Type B pancreatic cell (in vitro differentiated cells): ENCODE measurements at regions not wholly inside any gene's neighbourhood (a gene's known extent, or its start where the extent isn't known, plus 50 kb on each side); places are given as distances from the start of the nearest gene placed in this dataset.

Source experiments
- DNase-seq: peaks from one replicate; pipeline ENCODE4 v3.0.0; 2021; ENCODE audit warnings: mixed read lengths; ENCODE audit not compliant: unreplicated experiment; ENCODE audit errors: extremely low spot score
- H3K27ac Mint-ChIP-seq: 2 replicates; pipeline ENCODE4 v1.8.0; 2021; ENCODE audit warnings: mild to moderate bottlenecking, mixed read lengths
- H3K27me3 Mint-ChIP-seq: 2 replicates; pipeline ENCODE4 v1.8.0; 2021; ENCODE audit warnings: mixed read lengths
- H3K36me3 Mint-ChIP-seq: 2 replicates; pipeline ENCODE4 v1.8.0; 2021; ENCODE audit warnings: mixed read lengths
- H3K4me1 Mint-ChIP-seq: one replicate; pipeline ENCODE4 v1.8.0; 2021; ENCODE audit warnings: mixed read lengths; ENCODE audit not compliant: unreplicated experiment
- H3K4me3 Mint-ChIP-seq: 2 replicates; pipeline ENCODE4 v1.8.0; 2021; ENCODE audit warnings: mild to moderate bottlenecking, mixed read lengths
- H3K9me3 Mint-ChIP-seq: 2 replicates; pipeline ENCODE4 v1.8.0; 2021; ENCODE audit warnings: mixed read lengths
- TF ChIP-seq, protein P1 (sequence below): fragments of 200-600 bp; sonication (generic); conservative IDR thresholded peaks from 2 replicates; pipeline ENCODE4 v1.5.0; 2021; ENCODE audit warnings: antibody characterized with exemption, mild to moderate bottlenecking

DNA sequence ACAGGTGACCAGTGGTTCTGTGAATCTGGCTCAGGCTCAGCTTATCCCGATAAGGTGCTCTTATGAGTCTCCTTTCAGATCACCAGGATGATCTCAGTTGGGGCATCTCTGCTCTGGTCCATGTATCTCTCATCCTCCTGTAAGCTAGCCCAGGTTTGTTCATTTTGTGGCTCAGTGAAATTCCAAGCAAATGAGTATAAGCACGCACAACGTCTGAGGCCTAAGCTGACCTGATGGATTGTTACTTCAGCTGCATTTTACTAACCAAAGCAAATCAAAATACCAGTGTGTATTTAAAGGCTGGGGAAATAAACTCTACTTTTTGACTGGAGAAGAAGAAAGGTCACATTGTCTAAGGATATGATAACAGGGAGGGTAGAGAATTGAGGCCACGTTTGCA, 551.0 kb upstream of the BTBD3 start:
- H3K4me1 Mint-ChIP-seq = no peaks in the 10 kb centered on the region
- TF ChIP-seq, protein P1, sequence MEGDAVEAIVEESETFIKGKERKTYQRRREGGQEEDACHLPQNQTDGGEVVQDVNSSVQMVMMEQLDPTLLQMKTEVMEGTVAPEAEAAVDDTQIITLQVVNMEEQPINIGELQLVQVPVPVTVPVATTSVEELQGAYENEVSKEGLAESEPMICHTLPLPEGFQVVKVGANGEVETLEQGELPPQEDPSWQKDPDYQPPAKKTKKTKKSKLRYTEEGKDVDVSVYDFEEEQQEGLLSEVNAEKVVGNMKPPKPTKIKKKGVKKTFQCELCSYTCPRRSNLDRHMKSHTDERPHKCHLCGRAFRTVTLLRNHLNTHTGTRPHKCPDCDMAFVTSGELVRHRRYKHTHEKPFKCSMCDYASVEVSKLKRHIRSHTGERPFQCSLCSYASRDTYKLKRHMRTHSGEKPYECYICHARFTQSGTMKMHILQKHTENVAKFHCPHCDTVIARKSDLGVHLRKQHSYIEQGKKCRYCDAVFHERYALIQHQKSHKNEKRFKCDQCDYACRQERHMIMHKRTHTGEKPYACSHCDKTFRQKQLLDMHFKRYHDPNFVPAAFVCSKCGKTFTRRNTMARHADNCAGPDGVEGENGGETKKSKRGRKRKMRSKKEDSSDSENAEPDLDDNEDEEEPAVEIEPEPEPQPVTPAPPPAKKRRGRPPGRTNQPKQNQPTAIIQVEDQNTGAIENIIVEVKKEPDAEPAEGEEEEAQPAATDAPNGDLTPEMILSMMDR = no peak
- peaks cover 7% of the 10 kb centered on the region for H3K9me3 Mint-ChIP-seq
- H3K27me3 Mint-ChIP-seq = peaks cover 11% of the 10 kb centered on the region
- peaks cover 4% of the 10 kb centered on the region for H3K36me3 Mint-ChIP-seq
- DNase-seq = no peak
- H3K27ac Mint-ChIP-seq = no peak overlapping the region
- H3K4me3 Mint-ChIP-seq = no peak overlapping the region

DNA sequence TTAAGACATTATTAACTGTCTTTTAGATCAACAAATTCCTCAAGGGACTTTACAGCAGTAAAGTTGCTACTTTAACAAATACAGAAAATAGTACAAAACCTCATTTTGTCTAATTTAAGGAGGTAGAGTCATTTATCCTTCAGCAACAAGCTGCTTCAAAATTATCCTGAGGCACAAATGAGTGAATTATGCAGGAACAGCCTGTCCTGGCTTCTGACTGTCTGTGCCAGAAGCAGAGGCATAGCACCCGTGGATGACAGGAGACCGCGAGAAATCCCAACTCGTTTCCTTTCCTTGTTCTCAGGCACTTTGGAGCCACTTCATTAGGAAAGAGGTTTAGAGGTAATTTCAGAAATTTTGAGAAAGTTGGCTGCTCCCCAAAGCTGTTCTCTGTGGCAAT, 549.2 kb upstream of the BTBD3 start:
- H3K27me3 Mint-ChIP-seq = peaks cover 5% of the 10 kb centered on the region
- H3K4me1 Mint-ChIP-seq = peaks cover 9% of the 10 kb centered on the region
- no peak overlapping the region for H3K4me3 Mint-ChIP-seq
- no peak overlapping the region for H3K27ac Mint-ChIP-seq
- DNase-seq = no peak
- peaks cover under 1% of the 10 kb centered on the region for H3K9me3 Mint-ChIP-seq
- H3K36me3 Mint-ChIP-seq = no peaks in the 10 kb centered on the region
- TF ChIP-seq, protein P1 = no peak

DNA sequence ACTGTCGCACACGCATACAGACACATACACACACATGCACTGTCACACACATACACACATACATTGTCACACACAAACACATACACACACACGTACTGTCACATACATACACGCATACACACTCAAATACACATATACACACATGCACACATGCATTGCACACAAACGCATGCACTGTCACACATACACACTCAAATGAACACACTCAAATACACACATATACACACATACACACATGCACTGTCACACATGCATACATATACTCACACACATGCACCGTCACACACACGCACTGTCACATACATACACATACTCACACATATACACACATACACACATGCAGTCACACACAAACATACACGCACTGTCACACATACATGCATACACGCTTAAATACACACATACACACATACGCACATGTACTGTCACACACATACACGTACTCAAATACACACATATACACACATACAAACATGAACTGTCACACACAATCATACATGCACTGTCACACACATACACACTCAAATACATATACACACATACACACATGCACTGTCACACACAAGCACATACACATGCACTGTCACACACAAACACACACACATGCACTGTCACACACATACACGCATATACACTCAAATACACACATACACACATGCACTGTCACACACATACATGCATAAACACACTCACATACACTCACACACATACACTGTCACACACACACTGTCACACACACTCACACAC, 548.6 kb upstream of the BTBD3 start:
- Mint-ChIP-seq H3K27me3 (peaks cover 3% of the 10 kb centered on the region), H3K9me3 (no peaks in the 10 kb centered on the region), H3K27ac (no peak overlapping the region), H3K4me1 (peaks cover 10% of the 10 kb centered on the region), H3K36me3 (no peaks in the 10 kb centered on the region), H3K4me3 (no peak overlapping the region)
- DNase-seq = no peak
- TF ChIP-seq, protein P1 = no peak

DNA sequence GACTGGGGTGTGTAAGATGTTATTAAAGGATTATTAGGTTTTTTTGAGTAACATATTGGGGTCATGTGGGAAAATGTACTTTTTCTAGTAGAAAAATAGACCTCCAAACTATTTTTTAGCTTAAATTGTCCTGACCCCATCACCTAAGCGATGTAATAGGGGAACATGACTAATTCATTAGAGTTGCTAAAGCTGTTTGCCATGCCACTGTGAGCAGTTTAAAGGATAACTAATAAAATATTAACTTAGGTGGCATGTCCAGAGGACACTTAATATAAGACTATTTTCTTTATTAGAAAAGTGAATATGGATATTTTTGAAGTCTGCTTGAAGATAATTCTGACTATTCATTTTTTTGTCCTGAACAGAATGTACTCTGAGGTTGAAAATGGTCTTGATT, 545.9 kb upstream of the BTBD3 start:
- DNase-seq = no peak
- Mint-ChIP-seq H3K27me3 (peaks cover 6% of the 10 kb centered on the region), H3K27ac (no peak overlapping the region), H3K36me3 (no peaks in the 10 kb centered on the region), H3K4me3 (no peak overlapping the region), H3K4me1 (peaks cover 16% of the 10 kb centered on the region), H3K9me3 (no peaks in the 10 kb centered on the region)
- TF ChIP-seq, protein P1 = no peak

DNA sequence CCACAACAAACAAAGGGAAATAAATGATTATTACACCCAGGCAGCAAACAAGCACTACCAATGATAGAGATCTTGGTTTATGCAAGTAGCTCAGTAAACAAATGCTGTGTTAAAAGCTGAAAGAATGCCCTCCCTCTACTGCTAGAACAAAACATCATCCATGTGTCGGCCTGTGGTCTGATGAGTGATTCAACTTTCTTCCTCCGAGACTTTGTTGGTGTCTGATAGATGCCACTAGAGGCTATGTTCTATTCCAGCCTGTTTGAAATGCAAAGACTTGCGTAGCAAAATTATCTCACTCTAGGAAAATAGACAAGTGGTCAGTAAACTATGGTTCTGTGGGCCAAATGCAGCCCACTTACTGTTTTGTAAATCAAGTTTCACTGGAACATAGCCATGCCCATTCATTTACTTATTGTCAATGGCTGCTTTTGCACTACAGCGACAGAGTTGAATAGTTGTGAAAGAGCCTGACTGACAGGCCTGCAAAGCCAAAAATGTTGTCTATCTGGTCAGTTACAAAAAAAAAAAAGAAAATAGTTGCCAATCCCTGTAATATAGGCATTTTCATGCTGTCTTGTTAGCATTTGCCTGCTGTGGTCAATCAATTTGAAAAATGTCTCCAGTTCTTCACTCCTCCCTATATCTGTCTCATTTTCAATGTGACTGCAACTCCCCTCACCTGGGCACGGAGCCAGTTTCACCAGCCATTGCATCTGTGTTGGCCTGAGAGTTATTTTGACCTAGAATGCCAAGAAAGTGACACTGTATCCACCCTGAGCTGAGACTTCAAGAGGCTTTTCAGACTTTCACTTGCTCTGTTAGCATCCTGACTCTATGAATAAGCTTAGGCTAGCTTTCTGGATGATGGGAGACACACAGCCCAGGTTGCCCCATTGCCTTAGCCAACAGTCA, 544.6 kb upstream of the BTBD3 start:
- H3K9me3 Mint-ChIP-seq = no peaks in the 10 kb centered on the region
- peak overlapping the region; percentile 75 for H3K27ac Mint-ChIP-seq
- H3K4me3 Mint-ChIP-seq = peak overlapping the region; percentile 27
- no peak for DNase-seq
- peaks cover 3% of the 10 kb centered on the region for H3K27me3 Mint-ChIP-seq
- no peaks in the 10 kb centered on the region for H3K36me3 Mint-ChIP-seq
- TF ChIP-seq, protein P1 = no peak
- H3K4me1 Mint-ChIP-seq = peaks cover 16% of the 10 kb centered on the region
